ENCODE measurements at regions not wholly inside any gene's neighbourhood (a gene's known extent, or its start where the extent isn't known, plus 50 kb on each side); places are given as distances from the start of the nearest gene placed in this dataset.

- no peak for TF ChIP-seq EZH2 (IDR thresholded peaks at IDR 0.05; ENCODE audit: borderline replicate concordance, control insufficient read depth, low read depth, low read length)
- TF ChIP-seq IRF3 (IDR thresholded peaks at IDR 0.05) = no peak
- TF ChIP-seq, protein P1, sequence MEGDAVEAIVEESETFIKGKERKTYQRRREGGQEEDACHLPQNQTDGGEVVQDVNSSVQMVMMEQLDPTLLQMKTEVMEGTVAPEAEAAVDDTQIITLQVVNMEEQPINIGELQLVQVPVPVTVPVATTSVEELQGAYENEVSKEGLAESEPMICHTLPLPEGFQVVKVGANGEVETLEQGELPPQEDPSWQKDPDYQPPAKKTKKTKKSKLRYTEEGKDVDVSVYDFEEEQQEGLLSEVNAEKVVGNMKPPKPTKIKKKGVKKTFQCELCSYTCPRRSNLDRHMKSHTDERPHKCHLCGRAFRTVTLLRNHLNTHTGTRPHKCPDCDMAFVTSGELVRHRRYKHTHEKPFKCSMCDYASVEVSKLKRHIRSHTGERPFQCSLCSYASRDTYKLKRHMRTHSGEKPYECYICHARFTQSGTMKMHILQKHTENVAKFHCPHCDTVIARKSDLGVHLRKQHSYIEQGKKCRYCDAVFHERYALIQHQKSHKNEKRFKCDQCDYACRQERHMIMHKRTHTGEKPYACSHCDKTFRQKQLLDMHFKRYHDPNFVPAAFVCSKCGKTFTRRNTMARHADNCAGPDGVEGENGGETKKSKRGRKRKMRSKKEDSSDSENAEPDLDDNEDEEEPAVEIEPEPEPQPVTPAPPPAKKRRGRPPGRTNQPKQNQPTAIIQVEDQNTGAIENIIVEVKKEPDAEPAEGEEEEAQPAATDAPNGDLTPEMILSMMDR (IDR thresholded peaks at IDR 0.05 in 2 of 3, conservative IDR thresholded peaks at IDR 0.05 in 1 of 3; ENCODE audit: control insufficient read depth in 2 of 3, extremely low read depth in 1 of 3, insufficient read depth in 1 of 3, low read depth in 3 of 3, low read length in 3 of 3) = no peak
- no peak for TF ChIP-seq POLR2A (IDR thresholded peaks at IDR 0.05; ENCODE audit: low read depth, low read length)
Measured at GRCh38 chr9:95710446-95710845, 165.0 kb upstream of the ERCC6L2 start.
